Right atrium auricular region (tissue), 2 donors: ENCODE measurements at regions not wholly inside any gene's neighbourhood (a gene's known extent, or its start where the extent isn't known, plus 50 kb on each side); places are given as distances from the start of the nearest gene placed in this dataset.
"Not testable (repeated sequence)": the region's sequence is repeated elsewhere in the genome, so short reads cannot be mapped to it uniquely, and the experiment has no call there.

Experiments used
- DNase-seq: peaks from one replicate; pipeline ENCODE4 v3.0.0-alpha.2; 2019; ENCODE audit warnings: low spot score
- H3K27ac ChIP-seq, 2 donors: fragments of 200-600 bp; sonication (generic); 1 replicate in 1 of 2; 2 replicates in 1 of 2; pipeline ENCODE4 v1.5.1; 2016 to 2019
- H3K27me3 ChIP-seq, 2 donors: fragments of 200-600 bp; sonication (generic); one replicate each; pipeline versions ENCODE4 v1.5.1 to v1.6.0; 2017 to 2019
- H3K36me3 ChIP-seq: fragments of 200-600 bp; sonication (generic); one replicate; pipeline ENCODE4 v1.5.1; 2016
- H3K4me1 ChIP-seq, 2 donors: fragments of 200-600 bp; sonication (generic); one replicate each; pipeline versions ENCODE4 v1.5.1 to v1.6.0; 2017 to 2019
- H3K4me3 ChIP-seq, 2 donors: fragments of 200-600 bp; sonication (generic); 1 replicate in 1 of 2; 2 replicates in 1 of 2; pipeline ENCODE4 v1.5.1; 2017 to 2019; ENCODE audit warnings: mild to moderate bottlenecking in 1 of 2, moderate library complexity in 1 of 2
- H3K9me3 ChIP-seq, 2 donors: fragments of 200-600 bp; sonication (generic); one replicate each; pipeline ENCODE4 v1.5.1; 2019
- TF ChIP-seq, protein P1 (sequence below), 2 donors: fragments of 200-600 bp; sonication (generic); IDR thresholded peaks; one replicate each; pipeline ENCODE4 v1.5.1; 2019; ENCODE audit warnings: antibody characterized with exemption in 2 of 2

DNA sequence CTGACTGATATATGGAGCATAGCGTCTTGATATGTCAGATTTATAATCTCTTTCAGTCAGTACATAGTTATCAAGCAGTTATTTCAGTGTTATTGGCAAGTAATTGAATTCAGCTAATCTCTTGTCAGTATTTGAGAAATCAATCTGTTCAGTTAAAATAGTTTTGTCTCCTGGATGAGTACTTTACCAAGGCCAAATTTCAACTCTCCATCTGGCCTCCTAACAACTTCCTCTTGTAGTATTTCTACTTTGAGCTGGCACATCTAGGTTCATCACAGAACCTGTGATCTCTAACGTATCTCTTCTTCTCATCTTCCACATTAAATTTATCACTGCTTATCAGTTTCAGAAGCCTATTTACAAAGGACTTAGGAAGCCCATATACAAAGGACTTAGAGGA, 690.5 kb downstream of the C12orf50 start:
- no peak overlapping the region for H3K4me3 ChIP-seq
- H3K27me3 ChIP-seq = no peaks in the 10 kb centered on the region
- no peak for DNase-seq
- H3K27ac ChIP-seq = no peak overlapping the region
- TF ChIP-seq, protein P1, sequence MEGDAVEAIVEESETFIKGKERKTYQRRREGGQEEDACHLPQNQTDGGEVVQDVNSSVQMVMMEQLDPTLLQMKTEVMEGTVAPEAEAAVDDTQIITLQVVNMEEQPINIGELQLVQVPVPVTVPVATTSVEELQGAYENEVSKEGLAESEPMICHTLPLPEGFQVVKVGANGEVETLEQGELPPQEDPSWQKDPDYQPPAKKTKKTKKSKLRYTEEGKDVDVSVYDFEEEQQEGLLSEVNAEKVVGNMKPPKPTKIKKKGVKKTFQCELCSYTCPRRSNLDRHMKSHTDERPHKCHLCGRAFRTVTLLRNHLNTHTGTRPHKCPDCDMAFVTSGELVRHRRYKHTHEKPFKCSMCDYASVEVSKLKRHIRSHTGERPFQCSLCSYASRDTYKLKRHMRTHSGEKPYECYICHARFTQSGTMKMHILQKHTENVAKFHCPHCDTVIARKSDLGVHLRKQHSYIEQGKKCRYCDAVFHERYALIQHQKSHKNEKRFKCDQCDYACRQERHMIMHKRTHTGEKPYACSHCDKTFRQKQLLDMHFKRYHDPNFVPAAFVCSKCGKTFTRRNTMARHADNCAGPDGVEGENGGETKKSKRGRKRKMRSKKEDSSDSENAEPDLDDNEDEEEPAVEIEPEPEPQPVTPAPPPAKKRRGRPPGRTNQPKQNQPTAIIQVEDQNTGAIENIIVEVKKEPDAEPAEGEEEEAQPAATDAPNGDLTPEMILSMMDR (IDR thresholded peaks at IDR 0.05) = no peak
- H3K9me3 ChIP-seq = no peaks in the 10 kb centered on the region
- H3K36me3 ChIP-seq = no peaks in the 10 kb centered on the region
- H3K4me1 ChIP-seq = no peaks in the 10 kb centered on the region

DNA sequence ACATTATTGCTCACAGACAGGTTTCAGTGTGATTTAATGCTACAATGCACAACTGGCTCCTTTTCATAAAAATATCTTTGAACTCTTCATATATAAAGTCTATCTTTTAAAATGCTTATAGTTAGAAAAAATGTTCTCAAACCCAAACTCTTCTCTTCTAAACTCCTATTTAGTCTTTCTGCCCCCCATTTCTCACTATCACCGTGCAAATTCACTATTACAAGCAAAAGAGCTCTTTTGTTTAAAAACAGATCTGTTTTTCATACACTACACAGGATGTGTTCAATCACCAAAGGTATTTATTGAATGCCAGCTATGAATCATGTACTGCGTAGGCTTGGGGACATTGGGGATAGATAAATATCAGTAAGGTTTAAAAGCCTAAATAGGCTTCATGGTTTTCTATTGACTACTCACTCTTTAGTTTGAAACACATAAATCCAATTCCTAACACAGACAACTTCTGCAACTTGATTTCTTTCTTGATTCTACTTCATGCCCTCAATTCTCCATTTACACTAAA, 692.3 kb downstream of the C12orf50 start:
- Histone ChIP-seq H3K36me3 (no peaks in the 10 kb centered on the region), H3K27me3 (no peaks in the 10 kb centered on the region), H3K9me3 (no peaks in the 10 kb centered on the region), H3K4me3 (no peak overlapping the region), H3K27ac (no peak overlapping the region), H3K4me1 (no peaks in the 10 kb centered on the region)
- TF ChIP-seq, protein P1 (IDR thresholded peaks at IDR 0.05) = no peak
- DNase-seq = no peak

GRCh38 chr12:87332987-87333726, 696.0 kb downstream of the C12orf50 start:
- H3K36me3 ChIP-seq = no peaks in the 10 kb centered on the region
- no peaks in the 10 kb centered on the region for H3K4me1 ChIP-seq
- no peaks in the 10 kb centered on the region for H3K27me3 ChIP-seq
- TF ChIP-seq, protein P1 (IDR thresholded peaks at IDR 0.05) = no peak
- H3K27ac ChIP-seq = no peak overlapping the region
- no peak for DNase-seq
- H3K4me3 ChIP-seq = no peak overlapping the region
- H3K9me3 ChIP-seq = no peaks in the 10 kb centered on the region

DNA sequence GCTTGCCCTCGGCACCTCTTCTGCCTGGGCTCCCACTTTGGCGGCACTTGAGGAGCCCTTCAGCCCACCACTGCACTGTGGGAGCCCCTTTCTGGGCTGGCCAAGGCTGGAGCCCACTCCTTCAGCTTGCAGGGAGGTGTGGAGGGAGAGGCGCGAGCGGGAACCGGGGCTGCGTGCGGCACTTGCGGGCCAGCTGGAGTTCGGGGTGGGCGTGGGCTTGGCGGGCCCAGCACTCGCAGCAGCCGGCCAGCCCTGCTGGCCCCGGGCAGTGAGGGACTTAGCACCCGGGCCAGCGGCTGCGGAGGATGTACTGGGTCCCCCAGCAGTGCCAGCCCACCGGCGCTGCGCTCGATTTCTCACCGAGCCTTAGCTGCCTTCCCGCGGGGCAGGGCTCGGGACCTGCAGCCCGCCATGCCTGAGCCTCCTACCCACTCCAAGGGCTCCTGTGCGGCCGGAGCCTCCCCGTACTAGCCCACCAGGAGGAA, 699.1 kb downstream of the C12orf50 start:
- H3K36me3 ChIP-seq, H3K27me3 ChIP-seq, H3K27ac ChIP-seq, H3K9me3 ChIP-seq, H3K4me1 ChIP-seq, DNase-seq, H3K4me3 ChIP-seq: not testable (repeated sequence)

DNA sequence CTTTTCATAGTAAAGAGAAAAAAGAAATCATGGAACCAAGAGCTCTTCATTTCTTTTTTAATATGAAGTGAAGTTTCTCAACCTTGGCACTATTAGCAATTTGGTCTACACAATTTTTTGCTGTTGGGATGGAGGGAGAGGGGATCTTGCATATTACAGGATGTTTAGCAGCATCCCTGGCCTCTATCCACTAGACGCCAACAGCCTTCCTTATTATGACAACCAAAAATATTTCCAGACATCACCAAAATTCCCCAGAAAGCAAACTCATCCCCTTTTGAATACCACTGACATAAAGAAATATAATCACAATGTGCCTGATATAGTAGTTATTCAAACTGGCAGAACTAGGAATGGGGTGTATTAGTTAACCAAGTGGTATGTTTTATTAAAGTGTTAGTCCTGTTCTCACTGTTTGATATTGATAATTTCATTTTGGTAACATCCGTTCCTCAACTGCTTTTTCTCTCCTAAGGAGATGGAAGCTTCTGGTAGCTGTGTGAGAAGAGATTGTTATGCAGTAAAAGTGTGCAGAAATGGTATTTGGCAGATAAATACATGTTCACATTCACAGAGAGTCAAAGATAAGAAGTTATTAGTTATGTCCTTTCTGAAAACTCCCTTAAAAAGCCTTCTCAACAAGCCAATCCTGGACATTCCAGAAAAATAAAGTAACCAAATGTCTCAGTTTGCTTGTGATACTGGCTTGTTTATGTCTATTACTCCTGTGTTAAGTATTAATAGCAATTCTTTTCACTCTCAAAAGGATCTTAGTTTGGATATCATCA, 699.9 kb downstream of the C12orf50 start:
- DNase-seq = no peak
- TF ChIP-seq, protein P1 (IDR thresholded peaks at IDR 0.05) = no peak
- Histone ChIP-seq H3K4me3 (no peak overlapping the region), H3K4me1 (no peaks in the 10 kb centered on the region), H3K36me3 (no peaks in the 10 kb centered on the region), H3K9me3 (no peaks in the 10 kb centered on the region), H3K27ac (no peak overlapping the region), H3K27me3 (no peaks in the 10 kb centered on the region)

- H3K4me1 ChIP-seq = no peaks in the 10 kb centered on the region
- no peak for DNase-seq
- TF ChIP-seq, protein P1 (IDR thresholded peaks at IDR 0.05) = no peak
- H3K27ac ChIP-seq = no peak overlapping the region
- H3K4me3 ChIP-seq = no peak overlapping the region
- H3K9me3 ChIP-seq = no peaks in the 10 kb centered on the region
- no peaks in the 10 kb centered on the region for H3K36me3 ChIP-seq
- H3K27me3 ChIP-seq = no peaks in the 10 kb centered on the region
Measured at GRCh38 chr12:87323369-87323768, 705.8 kb downstream of the C12orf50 start.
